Panc1 (cell line): ENCODE measurements at regions not wholly inside any gene's neighbourhood (a gene's known extent, or its start where the extent isn't known, plus 50 kb on each side); places are given as distances from the start of the nearest gene placed in this dataset.
"Not testable (repeated sequence)": the region's sequence is repeated elsewhere in the genome, so short reads cannot be mapped to it uniquely, and the experiment has no call there.

Experiments used
- ATAC-seq: fragments of 200-7000 bp; cut with Tn5 transposase; 2 replicates; pipeline ENCODE4 v1.9.1; 2020; ENCODE audit warnings: mild to moderate bottlenecking, moderate library complexity
- BruUV-seq: library from RNA; stranded (reverse); fragments of 400-500 nt; replicated peaks from 2 replicates; lab custom pipeline; 2021; lab: Mats Ljungman, UMichigan
- CTCF ChIA-PET: fragments of 300-600 bp; sonication (Branson Sonifier 250); formaldehyde crosslinking; loops from one replicate; lab custom pipeline; 2022; ENCODE audit warnings: antibody characterized with exemption; lab: Charles Lee
- POLR2A ChIA-PET: fragments of 300-600 bp; sonication (Branson Sonifier 250); formaldehyde crosslinking; loops from one replicate; lab custom pipeline; 2022; ENCODE audit warnings: antibody characterized with exemption; lab: Charles Lee
- DNase-seq: peaks from one replicate; pipeline ENCODE4 v3.0.0-alpha.2; 2010; ENCODE audit warnings: low read depth, low spot score
- H3K27ac ChIP-seq: 2 replicates; pipeline ENCODE4 v1.5.1; 2011; ENCODE audit warnings: mild to moderate bottlenecking, low read length, inconsistent platforms
- H3K27me3 ChIP-seq: fragments of 200-500 bp; sonication (Bioruptor generic); 2 replicates; pipeline ENCODE4 v1.6.0; 2014; ENCODE audit warnings: low read length, inconsistent platforms; ENCODE audit not compliant: control insufficient read depth, insufficient read depth
- H3K36me3 ChIP-seq: fragments of 200-500 bp; sonication (Bioruptor generic); 2 replicates; pipeline ENCODE4 v1.5.1; 2014; ENCODE audit warnings: inconsistent platforms, mild to moderate bottlenecking, low read length, moderate library complexity; ENCODE audit not compliant: control insufficient read depth, insufficient read depth
- H3K4me1 ChIP-seq: 2 replicates; pipeline ENCODE4 v1.5.1; 2011; ENCODE audit warnings: inconsistent platforms, mild to moderate bottlenecking, low read length, moderate library complexity; ENCODE audit not compliant: control insufficient read depth, insufficient read depth
- H3K4me3 ChIP-seq, 2 experiments: 2 replicates each; pipeline ENCODE4 v1.5.1; 2011 to 2012; ENCODE audit warnings: low read depth in 2 of 2, low read length in 2 of 2, mild to moderate bottlenecking in 2 of 2, inconsistent platforms in 1 of 2, moderate library complexity in 1 of 2
- H3K9me3 ChIP-seq: fragments of 200-500 bp; sonication (Bioruptor generic); 2 replicates; pipeline ENCODE4 v1.5.1; 2014; ENCODE audit warnings: low read depth, mild to moderate bottlenecking, inconsistent platforms, low read length, moderate library complexity; ENCODE audit not compliant: control insufficient read depth, insufficient read depth
- CTCF ChIP-seq: fragments of 450-650 bp; IDR thresholded peaks from 2 replicates; pipeline ENCODE4 v1.5.1; 2017; ENCODE audit warnings: mild to moderate bottlenecking
- POLR2AphosphoS5 ChIP-seq: IDR thresholded peaks from 2 replicates; pipeline ENCODE4 v1.6.1; 2012; ENCODE audit warnings: mild to moderate bottlenecking, low read depth, low read length, moderate library complexity
- SIN3A ChIP-seq: IDR thresholded peaks from 2 replicates; pipeline ENCODE4 v1.6.1; 2012; ENCODE audit warnings: low read depth, mild to moderate bottlenecking, low read length, moderate library complexity, borderline replicate concordance; ENCODE audit not compliant: insufficient read depth
- TCF7L2 ChIP-seq: IDR thresholded peaks from 2 replicates; pipeline ENCODE4 v1.6.1; 2011; ENCODE audit warnings: mild to moderate bottlenecking, low read depth, low read length, inconsistent platforms
- in situ Hi-C: cut with HindIII; loops from 2 replicates; pipeline ENCODE4 v1.10.0; 2016; ENCODE audit warnings: low sequenced_read_pairs, low pct_unique_long_range_greater_than_20kb
- intact Hi-C: fragments of 100-400 bp; cut with micrococcal nuclease; formaldehyde crosslinking; loops from one replicate; pipeline ENCODE4 v1.10.0; 2022; ENCODE audit not compliant: unreplicated experiment
- TF ChIP-seq, protein P1 (sequence below), 2 experiments: IDR thresholded peaks; 2 replicates each; pipeline ENCODE4 v1.6.1; 2011 to 2012; ENCODE audit warnings: low read depth in 2 of 2, control low read depth in 1 of 2, low read length in 1 of 2, mild to moderate bottlenecking in 1 of 2, moderate library complexity in 1 of 2; ENCODE audit not compliant: insufficient read depth in 1 of 2

- POLR2A ChIA-PET, result no interaction called here
Measured at GRCh38 chr5:6105320-6105719, 273.0 kb downstream of the MED10 start.

DNA sequence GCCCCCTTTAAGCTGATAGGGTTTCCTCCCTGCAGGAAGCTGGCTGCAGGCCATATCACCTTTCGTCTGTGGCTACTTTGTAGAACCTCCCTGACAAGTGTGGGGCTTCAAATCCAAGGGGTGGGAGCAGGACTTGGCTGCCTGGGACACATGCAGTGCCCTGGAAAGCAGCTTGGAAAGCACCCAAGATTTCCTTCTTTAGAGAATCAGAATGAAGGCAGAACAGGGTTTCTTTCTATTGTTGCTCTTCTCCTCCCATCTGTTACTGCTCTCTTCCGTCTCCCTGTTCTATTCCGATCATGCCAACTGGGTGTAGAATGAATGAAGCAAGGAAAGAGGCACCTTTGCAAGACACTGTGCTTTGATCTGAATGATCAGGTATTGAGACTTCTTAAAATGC, 282.2 kb downstream of the MED10 start:
- TF ChIP-seq CTCF, result no peak
- no peak for TF ChIP-seq POLR2AphosphoS5
- TF ChIP-seq, protein P1, sequence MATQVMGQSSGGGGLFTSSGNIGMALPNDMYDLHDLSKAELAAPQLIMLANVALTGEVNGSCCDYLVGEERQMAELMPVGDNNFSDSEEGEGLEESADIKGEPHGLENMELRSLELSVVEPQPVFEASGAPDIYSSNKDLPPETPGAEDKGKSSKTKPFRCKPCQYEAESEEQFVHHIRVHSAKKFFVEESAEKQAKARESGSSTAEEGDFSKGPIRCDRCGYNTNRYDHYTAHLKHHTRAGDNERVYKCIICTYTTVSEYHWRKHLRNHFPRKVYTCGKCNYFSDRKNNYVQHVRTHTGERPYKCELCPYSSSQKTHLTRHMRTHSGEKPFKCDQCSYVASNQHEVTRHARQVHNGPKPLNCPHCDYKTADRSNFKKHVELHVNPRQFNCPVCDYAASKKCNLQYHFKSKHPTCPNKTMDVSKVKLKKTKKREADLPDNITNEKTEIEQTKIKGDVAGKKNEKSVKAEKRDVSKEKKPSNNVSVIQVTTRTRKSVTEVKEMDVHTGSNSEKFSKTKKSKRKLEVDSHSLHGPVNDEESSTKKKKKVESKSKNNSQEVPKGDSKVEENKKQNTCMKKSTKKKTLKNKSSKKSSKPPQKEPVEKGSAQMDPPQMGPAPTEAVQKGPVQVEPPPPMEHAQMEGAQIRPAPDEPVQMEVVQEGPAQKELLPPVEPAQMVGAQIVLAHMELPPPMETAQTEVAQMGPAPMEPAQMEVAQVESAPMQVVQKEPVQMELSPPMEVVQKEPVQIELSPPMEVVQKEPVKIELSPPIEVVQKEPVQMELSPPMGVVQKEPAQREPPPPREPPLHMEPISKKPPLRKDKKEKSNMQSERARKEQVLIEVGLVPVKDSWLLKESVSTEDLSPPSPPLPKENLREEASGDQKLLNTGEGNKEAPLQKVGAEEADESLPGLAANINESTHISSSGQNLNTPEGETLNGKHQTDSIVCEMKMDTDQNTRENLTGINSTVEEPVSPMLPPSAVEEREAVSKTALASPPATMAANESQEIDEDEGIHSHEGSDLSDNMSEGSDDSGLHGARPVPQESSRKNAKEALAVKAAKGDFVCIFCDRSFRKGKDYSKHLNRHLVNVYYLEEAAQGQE (IDR thresholded peaks at IDR 0.05; ENCODE audit: insufficient read depth in 1 of 2, low read depth in 2 of 2, low read length in 1 of 2), result no peak
- TF ChIP-seq TCF7L2, result no peak
- TF ChIP-seq SIN3A, result no peak
- POLR2A ChIA-PET, result no interaction called here
- DNase-seq, result no peak
- in situ Hi-C loops (no loop called here), intact Hi-C loops (no loop called here)
- BruUV-seq, result no TSS peak
- no peak overlapping the region for H3K4me3 ChIP-seq
- no peak overlapping the region for H3K27ac ChIP-seq
- H3K36me3 ChIP-seq, result no peaks in the 10 kb centered on the region
- CTCF ChIA-PET, result interaction anchor here (0.9 kb wide), 1 partner anchor 11 kb away, joined by 5 read pairs; no protein-coding TSS in a partner anchor
- H3K9me3 ChIP-seq, result no peaks in the 10 kb centered on the region
- ATAC-seq, result no peak
- H3K4me1 ChIP-seq, result no peaks in the 10 kb centered on the region
- H3K27me3 ChIP-seq, result no peaks in the 10 kb centered on the region

More at GRCh38 chr5:6105320-6105719, 273.0 kb downstream of the MED10 start:
- H3K9me3 ChIP-seq, result no peaks in the 10 kb centered on the region
- in situ Hi-C loops, result no loop called here
- ATAC-seq (no peak), DNase-seq (no peak)
- no TSS peak for BruUV-seq
- H3K27me3 ChIP-seq, result no peaks in the 10 kb centered on the region
- CTCF ChIA-PET, result no interaction called here
- no peak overlapping the region for H3K27ac ChIP-seq
- intact Hi-C loops, result no loop called here
- H3K36me3 ChIP-seq, result no peaks in the 10 kb centered on the region
- no peak overlapping the region for H3K4me3 ChIP-seq
- no peaks in the 10 kb centered on the region for H3K4me1 ChIP-seq
- TF ChIP-seq, protein P1 (IDR thresholded peaks at IDR 0.05; ENCODE audit: insufficient read depth in 1 of 2, low read depth in 2 of 2, low read length in 1 of 2), result no peak
- no peak for TF ChIP-seq CTCF

DNA sequence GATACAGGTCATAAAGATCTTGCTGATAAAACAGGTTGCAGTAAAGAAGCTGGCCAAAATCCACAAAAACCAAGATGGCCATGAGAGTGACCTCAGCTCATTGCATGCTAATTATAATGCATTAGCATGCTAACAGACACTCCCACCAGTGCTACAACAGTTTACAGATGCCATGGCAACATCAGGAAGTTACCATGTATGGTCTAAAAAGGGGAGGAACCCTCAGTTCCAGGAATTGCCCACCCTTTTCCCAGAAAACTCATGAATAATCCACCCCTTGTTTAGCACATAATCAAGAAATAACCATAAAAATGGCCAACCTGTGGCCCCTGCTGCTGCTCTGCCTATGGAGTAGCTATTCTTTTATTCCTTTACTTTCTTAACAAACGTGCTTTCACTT, 284.2 kb downstream of the MED10 start:
- H3K27ac ChIP-seq, POLR2A ChIA-PET, ATAC-seq, H3K9me3 ChIP-seq, H3K36me3 ChIP-seq, BruUV-seq, intact Hi-C loops, DNase-seq, H3K4me3 ChIP-seq, CTCF ChIA-PET, H3K27me3 ChIP-seq, H3K4me1 ChIP-seq, in situ Hi-C loops: not testable (repeated sequence)
